Endothelial cell of umbilical vein (primary cell): ENCODE measurements at regions not wholly inside any gene's neighbourhood (a gene's known extent, or its start where the extent isn't known, plus 50 kb on each side); places are given as distances from the start of the nearest gene placed in this dataset.

ENCODE experiments used
- BruUV-seq: library from RNA; stranded (reverse); fragments of 400-500 nt; replicated peaks from 2 replicates; lab custom pipeline; 2021; lab: Mats Ljungman, UMichigan
- CTCF ChIA-PET: fragments of 300-600, 350-600 bp; sonication (Branson Sonifier 250); formaldehyde crosslinking; loops from one replicate; lab custom pipeline; 2021; ENCODE audit warnings: antibody characterized with exemption, inconsistent platforms; lab: Charles Lee
- POLR2A ChIA-PET: fragments of 300-600, 350-600 bp; sonication (Branson Sonifier 250); formaldehyde crosslinking; loops from one replicate; lab custom pipeline; 2021; ENCODE audit warnings: antibody characterized with exemption, inconsistent platforms; lab: Charles Lee
- DNase-seq: peaks from one replicate; pipeline ENCODE4 v3.0.0-alpha.2; 2011; ENCODE audit warnings: low read depth, low spot score
- FAIRE-seq: peaks from 2 replicates; lab custom pipeline; 2011; peaks lifted over from hg19 to GRCh38; lab: Jason Lieb, UNC
- H2AFZ ChIP-seq: 2 replicates; pipeline ENCODE4 v1.6.0; 2012; ENCODE audit warnings: low read depth, low read length, control low read depth, inconsistent platforms
- H3K27ac ChIP-seq: 2 replicates; pipeline ENCODE4 v1.5.1; 2011; ENCODE audit warnings: low read depth, mild to moderate bottlenecking, control low read depth, low read length, moderate library complexity; ENCODE audit not compliant: insufficient read depth
- H3K27me3 ChIP-seq, 2 experiments: 2 replicates each; pipeline versions ENCODE4 v1.6.0 to v1.6.1; 2011; ENCODE audit warnings: low read length in 2 of 2, mixed read lengths in 1 of 2; ENCODE audit not compliant: control insufficient read depth in 2 of 2, insufficient read depth in 2 of 2
- H3K36me3 ChIP-seq, 2 experiments: 2 replicates in 1 of 2; 3 replicates in 1 of 2; pipeline ENCODE4 v1.5.1; 2011; ENCODE audit warnings: low read length in 2 of 2, mild to moderate bottlenecking in 1 of 2, moderate library complexity in 1 of 2; ENCODE audit not compliant: control insufficient read depth in 2 of 2, insufficient read depth in 2 of 2; ENCODE audit errors: extremely low read depth in 1 of 2
- H3K4me1 ChIP-seq: 3 replicates; pipeline ENCODE4 v1.5.1; 2011; ENCODE audit warnings: mild to moderate bottlenecking, low read length; ENCODE audit not compliant: control insufficient read depth, insufficient read depth; ENCODE audit errors: extremely low read depth
- H3K4me2 ChIP-seq: 2 replicates; pipeline ENCODE4 v1.6.1; 2011; ENCODE audit warnings: low read length, control low read depth, mixed read lengths; ENCODE audit not compliant: insufficient read depth
- H3K4me3 ChIP-seq, 3 experiments: fragments of 200-600 bp in 1 of 3; sonication (generic), shearing (Covaris generic) in 1 of 3; replicated peaks in 1 of 3; 2 replicates each; pipeline ENCODE4 v1.5.1; 2011 to 2016; ENCODE audit warnings: control low read depth in 3 of 3, low read length in 3 of 3, mild to moderate bottlenecking in 2 of 3, inconsistent platforms in 1 of 3, low read depth in 1 of 3, moderate library complexity in 1 of 3; ENCODE audit not compliant: insufficient read depth in 1 of 3
- H3K79me2 ChIP-seq: 2 replicates; pipeline ENCODE4 v1.6.0; 2012; ENCODE audit warnings: low read length, inconsistent platforms; ENCODE audit not compliant: control insufficient read depth, insufficient read depth
- H3K9ac ChIP-seq: replicated peaks from 2 replicates; pipeline ENCODE3; 2011; ENCODE audit warnings: low read length, control low read depth; ENCODE audit not compliant: insufficient read depth; ENCODE audit errors: extremely low read depth
- H3K9me1 ChIP-seq: replicated peaks from 3 replicates; pipeline ENCODE4 v1.6.0; 2011; ENCODE audit warnings: mild to moderate bottlenecking, low read length; ENCODE audit not compliant: control insufficient read depth, insufficient read depth; ENCODE audit errors: extremely low read depth
- H3K9me3 ChIP-seq: replicated peaks from 2 replicates; pipeline ENCODE4 v1.5.1; 2012; ENCODE audit warnings: low read length, inconsistent platforms; ENCODE audit not compliant: control insufficient read depth, insufficient read depth
- H4K20me1 ChIP-seq: replicated peaks from 2 replicates; pipeline ENCODE3; 2011; ENCODE audit warnings: mild to moderate bottlenecking, low read length; ENCODE audit not compliant: control insufficient read depth, insufficient read depth; ENCODE audit errors: extremely low read depth
- EZH2 ChIP-seq: IDR thresholded peaks from 2 replicates; pipeline ENCODE4 v1.6.1; 2012; ENCODE audit warnings: borderline replicate concordance, low read depth, mild to moderate bottlenecking, moderate library complexity, low read length, inconsistent platforms; ENCODE audit not compliant: severe bottlenecking
- FOS ChIP-seq: IDR thresholded peaks from 2 replicates; pipeline ENCODE4 v1.6.1; 2011; ENCODE audit warnings: mild to moderate bottlenecking, low read length, moderate library complexity, borderline replicate concordance; ENCODE audit not compliant: insufficient read depth
- GATA2 ChIP-seq: IDR thresholded peaks from 2 replicates; pipeline ENCODE4 v1.7.0; 2011; ENCODE audit warnings: low read depth, mild to moderate bottlenecking, moderate library complexity, mixed read lengths, low read length; ENCODE audit not compliant: insufficient read length, insufficient read depth
- JUN ChIP-seq: IDR thresholded peaks from 2 replicates; pipeline ENCODE4 v1.6.1; 2011; ENCODE audit warnings: borderline replicate concordance, low read depth; ENCODE audit not compliant: insufficient read length, insufficient read depth
- POLR2A ChIP-seq: IDR thresholded peaks from 2 replicates; pipeline ENCODE4 v1.6.1; 2012; ENCODE audit warnings: low read depth, mild to moderate bottlenecking, control low read depth, low read length
- POLR2AphosphoS5 ChIP-seq: IDR thresholded peaks from 2 replicates; pipeline ENCODE4 v1.6.1; 2012; ENCODE audit warnings: low read depth, mild to moderate bottlenecking, control low read depth, low read length, moderate library complexity; ENCODE audit not compliant: insufficient read depth
- dilution Hi-C: fragments of 300-500 bp; cut with MboI; formaldehyde crosslinking; loops from one replicate; pipeline ENCODE4 v1.15.0; 2019; ENCODE audit warnings: low sequenced_read_pairs; ENCODE audit not compliant: extremely low pct_ligation_motif_present
- intact Hi-C: fragments of 100-400 bp; cut with micrococcal nuclease; formaldehyde crosslinking; loops from one replicate; pipeline ENCODE4 v1.10.0; 2022
- TF ChIP-seq, protein P1 (sequence below), 2 donors: IDR thresholded peaks; 1 replicate in 1 of 2; 2 replicates in 1 of 2; pipeline ENCODE4 v1.5.1; 2011; ENCODE audit warnings: low read length in 2 of 2, mild to moderate bottlenecking in 2 of 2, moderate library complexity in 2 of 2, control low read depth in 1 of 2, inconsistent platforms in 1 of 2, low read depth in 1 of 2; ENCODE audit not compliant: insufficient read depth in 1 of 2; ENCODE audit errors: extremely low read depth in 1 of 2
- TF ChIP-seq, protein P2 (sequence below): IDR thresholded peaks from 2 replicates; pipeline ENCODE4 v1.6.1; 2011; ENCODE audit not compliant: insufficient read depth, insufficient read length

- Histone ChIP-seq H2AFZ (no peak overlapping the region), H3K4me3 (no peak overlapping the region), H4K20me1 (no peaks in the 10 kb centered on the region), H3K79me2 (no peaks in the 10 kb centered on the region), H3K9me3 (no peaks in the 10 kb centered on the region), H3K4me1 (no peaks in the 10 kb centered on the region), H3K36me3 (no peaks in the 10 kb centered on the region), H3K9me1 (no peaks in the 10 kb centered on the region), H3K9ac (no peak overlapping the region), H3K27me3 (no peaks in the 10 kb centered on the region), H3K4me2 (no peak overlapping the region), H3K27ac (no peak overlapping the region)
- BruUV-seq = no TSS peak
- ChIA-PET CTCF (no interaction called here), POLR2A (no interaction called here)
- dilution Hi-C loops (no loop called here), intact Hi-C loops (no loop called here)
- FAIRE-seq (no peak), DNase-seq (no peak)
- TF ChIP-seq FOS = no peak
These were observed 160.0 kb downstream of the CBLN1 start for GRCh38 chr16:49121636-49122035.

DNA sequence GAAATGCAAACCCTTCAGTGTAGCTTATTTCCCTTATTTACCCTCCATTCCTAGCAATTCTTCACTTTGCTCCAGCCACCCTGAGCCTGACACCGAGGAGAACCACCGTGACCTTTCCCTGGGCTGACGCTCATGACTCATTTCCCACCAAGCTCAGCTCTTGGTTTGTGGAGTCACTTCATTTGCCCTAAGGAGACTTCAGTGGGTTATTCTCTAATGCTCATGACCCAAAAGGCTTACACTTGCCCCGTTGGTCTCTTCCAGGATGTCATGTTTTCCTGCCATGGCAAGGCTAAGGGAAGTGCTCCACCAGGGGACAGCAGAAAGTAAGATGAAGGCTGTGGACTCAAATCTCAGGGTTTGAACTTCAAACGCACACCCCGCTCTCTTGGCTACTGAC is 161.0 kb downstream of the CBLN1 start:
- intact Hi-C loops = no loop called here
- no peak overlapping the region for H3K27ac ChIP-seq
- no peak overlapping the region for H3K4me2 ChIP-seq
- H3K4me3 ChIP-seq = no peak overlapping the region
- POLR2A ChIA-PET = no interaction called here
- no peaks in the 10 kb centered on the region for H3K27me3 ChIP-seq
- H3K4me1 ChIP-seq = no peaks in the 10 kb centered on the region
- no TSS peak for BruUV-seq
- no peak for FAIRE-seq
- CTCF ChIA-PET = no interaction called here
- DNase-seq = no peak
- H2AFZ ChIP-seq = no peak overlapping the region
- H4K20me1 ChIP-seq = no peaks in the 10 kb centered on the region
- no peaks in the 10 kb centered on the region for H3K79me2 ChIP-seq
- no peak for TF ChIP-seq JUN
- TF ChIP-seq POLR2A = no peak
- TF ChIP-seq EZH2 = no peak
- TF ChIP-seq POLR2AphosphoS5 = no peak
- TF ChIP-seq, protein P1, sequence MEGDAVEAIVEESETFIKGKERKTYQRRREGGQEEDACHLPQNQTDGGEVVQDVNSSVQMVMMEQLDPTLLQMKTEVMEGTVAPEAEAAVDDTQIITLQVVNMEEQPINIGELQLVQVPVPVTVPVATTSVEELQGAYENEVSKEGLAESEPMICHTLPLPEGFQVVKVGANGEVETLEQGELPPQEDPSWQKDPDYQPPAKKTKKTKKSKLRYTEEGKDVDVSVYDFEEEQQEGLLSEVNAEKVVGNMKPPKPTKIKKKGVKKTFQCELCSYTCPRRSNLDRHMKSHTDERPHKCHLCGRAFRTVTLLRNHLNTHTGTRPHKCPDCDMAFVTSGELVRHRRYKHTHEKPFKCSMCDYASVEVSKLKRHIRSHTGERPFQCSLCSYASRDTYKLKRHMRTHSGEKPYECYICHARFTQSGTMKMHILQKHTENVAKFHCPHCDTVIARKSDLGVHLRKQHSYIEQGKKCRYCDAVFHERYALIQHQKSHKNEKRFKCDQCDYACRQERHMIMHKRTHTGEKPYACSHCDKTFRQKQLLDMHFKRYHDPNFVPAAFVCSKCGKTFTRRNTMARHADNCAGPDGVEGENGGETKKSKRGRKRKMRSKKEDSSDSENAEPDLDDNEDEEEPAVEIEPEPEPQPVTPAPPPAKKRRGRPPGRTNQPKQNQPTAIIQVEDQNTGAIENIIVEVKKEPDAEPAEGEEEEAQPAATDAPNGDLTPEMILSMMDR (IDR thresholded peaks at IDR 0.05; ENCODE audit: extremely low read depth in 1 of 2, insufficient read depth in 1 of 2, low read depth in 1 of 2, low read length in 2 of 2) = no peak
- TF ChIP-seq, protein P2, sequence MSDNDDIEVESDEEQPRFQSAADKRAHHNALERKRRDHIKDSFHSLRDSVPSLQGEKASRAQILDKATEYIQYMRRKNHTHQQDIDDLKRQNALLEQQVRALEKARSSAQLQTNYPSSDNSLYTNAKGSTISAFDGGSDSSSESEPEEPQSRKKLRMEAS = no peak
- no peak for TF ChIP-seq GATA2
- H3K9ac ChIP-seq = no peak overlapping the region
- no peaks in the 10 kb centered on the region for H3K36me3 ChIP-seq
- dilution Hi-C loops = no loop called here
- H3K9me1 ChIP-seq = no peaks in the 10 kb centered on the region
- H3K9me3 ChIP-seq = no peaks in the 10 kb centered on the region
